GM12878 (cell line): ENCODE measurements at regions not wholly inside any gene's neighbourhood (a gene's known extent, or its start where the extent isn't known, plus 50 kb on each side); places are given as distances from the start of the nearest gene placed in this dataset.

Source experiments
- ATAC-seq: fragments of 200-7000 bp; cut with Tn5 transposase; 3 replicates; pipeline ENCODE4 v1.9.1; 2020; ENCODE audit warnings: mild to moderate bottlenecking, moderate library complexity
- BruUV-seq: library from RNA; stranded (reverse); fragments of 400-500 nt; replicated peaks from 2 replicates; lab custom pipeline; 2021; lab: Mats Ljungman, UMichigan
- CTCF ChIA-PET: fragments of 300-600 bp; sonication (Branson Sonifier 250); formaldehyde crosslinking; extraction: SDS; loops from one replicate; lab custom pipeline; 2021; ENCODE audit warnings: inconsistent platforms; lab: Yijun Ruan, JAX
- POLR2A ChIA-PET: fragments of 350-600 bp; formaldehyde crosslinking; extraction: SDS; loops from one replicate; lab custom pipeline; 2021; ENCODE audit warnings: inconsistent platforms; lab: Charles Lee
- RAD21 ChIA-PET: fragments of 300-600 bp; sonication (Branson Sonifier 250); formaldehyde crosslinking; loops from one replicate; lab custom pipeline; 2023; ENCODE audit warnings: antibody characterized with exemption; ENCODE audit not compliant: unreplicated experiment; lab: Charles Lee
- SMC1A ChIA-PET: fragments of 300-600 bp; sonication (Branson Sonifier 250); formaldehyde crosslinking; loops from one replicate; lab custom pipeline; 2023; ENCODE audit not compliant: unreplicated experiment, uncharacterized antibody; lab: Charles Lee
- DNase-seq: peaks from one replicate; pipeline ENCODE4 v3.0.0-alpha.2; 2011; ENCODE audit warnings: low read depth, low spot score
- FAIRE-seq: peaks from 3 replicates; lab custom pipeline; 2011; peaks lifted over from hg19 to GRCh38; lab: Jason Lieb, UNC
- H2AFZ ChIP-seq: 2 replicates; pipeline ENCODE4 v1.6.0; 2011; ENCODE audit warnings: low read depth, low read length, control low read depth; ENCODE audit not compliant: control insufficient read depth
- H3K27ac ChIP-seq: 2 replicates; pipeline ENCODE4 v1.5.1; 2011; ENCODE audit warnings: control low read depth; ENCODE audit not compliant: control insufficient read depth, insufficient read depth
- H3K27me3 ChIP-seq, 2 experiments: replicated peaks in 1 of 2; 2 replicates each; pipeline versions ENCODE4 v1.6.0 to v1.6.1; 2011; ENCODE audit warnings: low read length in 1 of 2; ENCODE audit not compliant: control insufficient read depth in 2 of 2, insufficient read depth in 2 of 2
- H3K36me3 ChIP-seq, 2 experiments: 2 replicates each; pipeline ENCODE4 v1.5.1; 2011; ENCODE audit warnings: low read length in 1 of 2; ENCODE audit not compliant: control insufficient read depth in 2 of 2, insufficient read depth in 2 of 2
- H3K4me1 ChIP-seq: 2 replicates; pipeline ENCODE4 v1.6.1; 2011; ENCODE audit warnings: mild to moderate bottlenecking, low read length, moderate library complexity, mixed read lengths; ENCODE audit not compliant: control insufficient read depth, insufficient read depth
- H3K4me2 ChIP-seq: 2 replicates; pipeline ENCODE4 v1.6.0; 2011; ENCODE audit warnings: control low read depth; ENCODE audit not compliant: control insufficient read depth, insufficient read depth
- H3K4me3 ChIP-seq: fragments of 200-600 bp; sonication (generic); 2 replicates; pipeline ENCODE4 v1.5.1; 2016
- H3K79me2 ChIP-seq: 2 replicates; pipeline ENCODE4 v1.6.0; 2011; ENCODE audit warnings: low read length; ENCODE audit not compliant: control insufficient read depth, insufficient read depth
- H3K9ac ChIP-seq: 2 replicates; pipeline ENCODE4 v1.8.0; 2011; ENCODE audit warnings: low read length, control low read depth, mixed read lengths; ENCODE audit not compliant: control insufficient read depth, insufficient read depth
- H3K9me3 ChIP-seq: replicated peaks from 3 replicates; pipeline ENCODE4 v1.5.1; 2011; ENCODE audit warnings: mild to moderate bottlenecking, low read length; ENCODE audit not compliant: control insufficient read depth, insufficient read depth
- H4K20me1 ChIP-seq: 2 replicates; pipeline ENCODE4 v1.6.0; 2011; ENCODE audit not compliant: control insufficient read depth, insufficient read depth
- BCL11A ChIP-seq: IDR thresholded peaks from 2 replicates; pipeline ENCODE4 v1.6.1; 2011; ENCODE audit warnings: low read depth, low read length
- EP300 ChIP-seq, 2 experiments: fragments of 150-350 bp in 1 of 2; IDR thresholded peaks; 2 replicates each; pipeline ENCODE4 v1.6.1; 2011 to 2012; ENCODE audit warnings: low read depth in 2 of 2, low read length in 2 of 2, borderline replicate concordance in 1 of 2, improper control_type of control experiment in 1 of 2, inconsistent platforms in 1 of 2; ENCODE audit not compliant: control insufficient read depth in 1 of 2
- NFIC ChIP-seq: IDR thresholded peaks from 2 replicates; pipeline ENCODE4 v1.6.1; 2012; ENCODE audit warnings: low read depth, mild to moderate bottlenecking, inconsistent platforms, low read length, moderate library complexity
- NFYA ChIP-seq: IDR thresholded peaks from 2 replicates; pipeline ENCODE4 v1.6.1; 2011; ENCODE audit warnings: low read depth, mild to moderate bottlenecking, low read length, improper control_type of control experiment, borderline replicate concordance
- SREBF1 ChIP-seq: IDR thresholded peaks from 2 replicates; pipeline ENCODE4 v1.6.1; 2012; ENCODE audit warnings: mild to moderate bottlenecking, low read length
- TAF1 ChIP-seq: IDR thresholded peaks from 2 replicates; pipeline ENCODE4 v1.6.1; 2011; ENCODE audit warnings: mild to moderate bottlenecking, low read depth, low read length, borderline replicate concordance
- WGBS: methylation state at CpG from one replicate; pipeline ENCODE4 v1.1.6; 2016; ENCODE audit warnings: low lambda C conversion rate; ENCODE audit not compliant: insufficient replicate concordance, insufficient coverage; ENCODE audit errors: missing lambda C conversion rate; 5-methylcytosine and 5-hydroxymethylcytosine counted together
- in situ Hi-C: fragments of 300-500 bp; cut with MboI; formaldehyde crosslinking; loops from 9 replicates; pipeline ENCODE4 v1.14.3; 2018; ENCODE audit warnings: mixed read lengths
- intact Hi-C: fragments of 100-400 bp; cut with micrococcal nuclease; formaldehyde crosslinking; loops from one replicate; pipeline ENCODE4 v1.14.2; 2022; ENCODE audit not compliant: unreplicated experiment
- TF ChIP-seq, protein P1 (sequence below): fragments of 450-650 bp; IDR thresholded peaks from 2 replicates; pipeline ENCODE4 v1.6.1; 2016; ENCODE audit warnings: mild to moderate bottlenecking, moderate library complexity, borderline replicate concordance
- TF ChIP-seq, protein P2 (sequence below): IDR thresholded peaks from 2 replicates; pipeline ENCODE4 v1.6.1; 2012; ENCODE audit warnings: improper control_type of control experiment, low read depth, low read length; ENCODE audit not compliant: insufficient replicate concordance
- TF ChIP-seq, protein P3 (sequence below): IDR thresholded peaks from 2 replicates; pipeline ENCODE4 v1.6.1; 2011; ENCODE audit warnings: low read depth, mild to moderate bottlenecking, low read length, moderate library complexity, borderline replicate concordance; ENCODE audit errors: extremely low read depth

DNA sequence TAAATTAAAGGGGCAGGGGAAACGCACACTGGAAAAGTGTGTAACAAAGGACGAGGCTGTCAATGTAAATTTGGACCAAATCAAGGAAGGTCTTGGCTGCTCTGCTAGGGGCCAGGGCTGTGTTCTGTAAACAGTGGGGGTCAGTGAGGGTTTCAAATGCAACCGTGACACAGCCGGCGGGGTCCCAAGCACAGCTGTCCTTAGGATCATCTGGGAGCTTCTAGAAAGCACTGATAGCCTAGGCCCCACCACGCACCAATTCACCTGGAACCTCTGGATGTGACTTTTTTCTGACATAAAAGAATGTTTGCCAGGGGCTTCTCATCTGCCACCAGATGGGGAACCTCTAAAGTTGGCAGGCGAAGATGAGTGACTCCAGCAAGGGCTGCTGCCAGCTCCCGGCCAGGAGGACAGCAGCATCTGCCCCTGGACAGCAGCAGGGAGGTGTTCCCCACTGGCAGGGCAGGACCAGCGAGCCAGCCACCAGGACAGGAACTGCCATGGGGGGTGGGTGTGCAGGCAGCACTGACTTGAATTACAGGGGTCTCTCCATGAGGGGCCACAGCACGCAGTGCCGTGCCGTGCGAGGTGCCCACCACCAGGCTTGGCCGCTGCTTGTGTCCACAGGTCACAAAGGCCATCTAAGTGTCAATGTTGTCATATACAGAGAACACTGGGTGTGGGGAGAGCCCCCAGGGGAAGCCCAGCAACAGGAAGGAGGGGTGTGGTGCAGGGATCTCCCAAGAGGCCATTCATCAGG, 87.5 kb downstream of the SOX1 start:
- WGBS: 62% methylated on average over 14 of the region's 14 CpGs
- BruUV-seq: no TSS peak
- FAIRE-seq: no peak

More for the DNA sequence above, 87.5 kb downstream of the SOX1 start:
- Histone ChIP-seq H3K79me2 (no peaks in the 10 kb centered on the region), H3K4me3 (no peak overlapping the region), H3K27me3 (no peaks in the 10 kb centered on the region), H3K9me3 (no peaks in the 10 kb centered on the region; the same call in 2 of the 3 replicates), H3K4me1 (no peaks in the 10 kb centered on the region), H3K9ac (no peak overlapping the region), H3K27ac (no peak overlapping the region), H3K4me2 (no peak overlapping the region), H3K36me3 (no peaks in the 10 kb centered on the region), H2AFZ (no peak overlapping the region), H4K20me1 (no peaks in the 10 kb centered on the region)
- ChIA-PET CTCF (no interaction called here), SMC1A (no interaction called here), POLR2A (no interaction called here), RAD21 (no interaction called here)
- intact Hi-C loops (no loop called here), in situ Hi-C loops (no loop called here)
- TF ChIP-seq NFIC: no peak
- no peak for TF ChIP-seq EP300 (IDR thresholded peaks at IDR 0.05; ENCODE audit: borderline replicate concordance in 1 of 2, control insufficient read depth in 1 of 2, low read depth in 2 of 2, low read length in 2 of 2)
- TF ChIP-seq, protein P1, sequence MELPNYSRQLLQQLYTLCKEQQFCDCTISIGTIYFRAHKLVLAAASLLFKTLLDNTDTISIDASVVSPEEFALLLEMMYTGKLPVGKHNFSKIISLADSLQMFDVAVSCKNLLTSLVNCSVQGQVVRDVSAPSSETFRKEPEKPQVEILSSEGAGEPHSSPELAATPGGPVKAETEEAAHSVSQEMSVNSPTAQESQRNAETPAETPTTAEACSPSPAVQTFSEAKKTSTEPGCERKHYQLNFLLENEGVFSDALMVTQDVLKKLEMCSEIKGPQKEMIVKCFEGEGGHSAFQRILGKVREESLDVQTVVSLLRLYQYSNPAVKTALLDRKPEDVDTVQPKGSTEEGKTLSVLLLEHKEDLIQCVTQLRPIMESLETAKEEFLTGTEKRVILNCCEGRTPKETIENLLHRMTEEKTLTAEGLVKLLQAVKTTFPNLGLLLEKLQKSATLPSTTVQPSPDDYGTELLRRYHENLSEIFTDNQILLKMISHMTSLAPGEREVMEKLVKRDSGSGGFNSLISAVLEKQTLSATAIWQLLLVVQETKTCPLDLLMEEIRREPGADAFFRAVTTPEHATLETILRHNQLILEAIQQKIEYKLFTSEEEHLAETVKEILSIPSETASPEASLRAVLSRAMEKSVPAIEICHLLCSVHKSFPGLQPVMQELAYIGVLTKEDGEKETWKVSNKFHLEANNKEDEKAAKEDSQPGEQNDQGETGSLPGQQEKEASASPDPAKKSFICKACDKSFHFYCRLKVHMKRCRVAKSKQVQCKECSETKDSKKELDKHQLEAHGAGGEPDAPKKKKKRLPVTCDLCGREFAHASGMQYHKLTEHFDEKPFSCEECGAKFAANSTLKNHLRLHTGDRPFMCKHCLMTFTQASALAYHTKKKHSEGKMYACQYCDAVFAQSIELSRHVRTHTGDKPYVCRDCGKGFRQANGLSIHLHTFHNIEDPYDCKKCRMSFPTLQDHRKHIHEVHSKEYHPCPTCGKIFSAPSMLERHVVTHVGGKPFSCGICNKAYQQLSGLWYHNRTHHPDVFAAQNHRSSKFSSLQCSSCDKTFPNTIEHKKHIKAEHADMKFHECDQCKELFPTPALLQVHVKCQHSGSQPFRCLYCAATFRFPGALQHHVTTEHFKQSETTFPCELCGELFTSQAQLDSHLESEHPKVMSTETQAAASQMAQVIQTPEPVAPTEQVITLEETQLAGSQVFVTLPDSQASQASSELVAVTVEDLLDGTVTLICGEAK: no peak
- TF ChIP-seq, protein P2, sequence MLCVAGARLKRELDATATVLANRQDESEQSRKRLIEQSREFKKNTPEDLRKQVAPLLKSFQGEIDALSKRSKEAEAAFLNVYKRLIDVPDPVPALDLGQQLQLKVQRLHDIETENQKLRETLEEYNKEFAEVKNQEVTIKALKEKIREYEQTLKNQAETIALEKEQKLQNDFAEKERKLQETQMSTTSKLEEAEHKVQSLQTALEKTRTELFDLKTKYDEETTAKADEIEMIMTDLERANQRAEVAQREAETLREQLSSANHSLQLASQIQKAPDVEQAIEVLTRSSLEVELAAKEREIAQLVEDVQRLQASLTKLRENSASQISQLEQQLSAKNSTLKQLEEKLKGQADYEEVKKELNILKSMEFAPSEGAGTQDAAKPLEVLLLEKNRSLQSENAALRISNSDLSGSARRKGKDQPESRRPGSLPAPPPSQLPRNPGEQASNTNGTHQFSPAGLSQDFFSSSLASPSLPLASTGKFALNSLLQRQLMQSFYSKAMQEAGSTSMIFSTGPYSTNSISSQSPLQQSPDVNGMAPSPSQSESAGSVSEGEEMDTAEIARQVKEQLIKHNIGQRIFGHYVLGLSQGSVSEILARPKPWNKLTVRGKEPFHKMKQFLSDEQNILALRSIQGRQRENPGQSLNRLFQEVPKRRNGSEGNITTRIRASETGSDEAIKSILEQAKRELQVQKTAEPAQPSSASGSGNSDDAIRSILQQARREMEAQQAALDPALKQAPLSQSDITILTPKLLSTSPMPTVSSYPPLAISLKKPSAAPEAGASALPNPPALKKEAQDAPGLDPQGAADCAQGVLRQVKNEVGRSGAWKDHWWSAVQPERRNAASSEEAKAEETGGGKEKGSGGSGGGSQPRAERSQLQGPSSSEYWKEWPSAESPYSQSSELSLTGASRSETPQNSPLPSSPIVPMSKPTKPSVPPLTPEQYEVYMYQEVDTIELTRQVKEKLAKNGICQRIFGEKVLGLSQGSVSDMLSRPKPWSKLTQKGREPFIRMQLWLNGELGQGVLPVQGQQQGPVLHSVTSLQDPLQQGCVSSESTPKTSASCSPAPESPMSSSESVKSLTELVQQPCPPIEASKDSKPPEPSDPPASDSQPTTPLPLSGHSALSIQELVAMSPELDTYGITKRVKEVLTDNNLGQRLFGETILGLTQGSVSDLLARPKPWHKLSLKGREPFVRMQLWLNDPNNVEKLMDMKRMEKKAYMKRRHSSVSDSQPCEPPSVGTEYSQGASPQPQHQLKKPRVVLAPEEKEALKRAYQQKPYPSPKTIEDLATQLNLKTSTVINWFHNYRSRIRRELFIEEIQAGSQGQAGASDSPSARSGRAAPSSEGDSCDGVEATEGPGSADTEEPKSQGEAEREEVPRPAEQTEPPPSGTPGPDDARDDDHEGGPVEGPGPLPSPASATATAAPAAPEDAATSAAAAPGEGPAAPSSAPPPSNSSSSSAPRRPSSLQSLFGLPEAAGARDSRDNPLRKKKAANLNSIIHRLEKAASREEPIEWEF: no peak
- no peak for TF ChIP-seq NFYA
- no peak for TF ChIP-seq TAF1
- TF ChIP-seq SREBF1: no peak
- no peak for TF ChIP-seq BCL11A
- TF ChIP-seq, protein P3, sequence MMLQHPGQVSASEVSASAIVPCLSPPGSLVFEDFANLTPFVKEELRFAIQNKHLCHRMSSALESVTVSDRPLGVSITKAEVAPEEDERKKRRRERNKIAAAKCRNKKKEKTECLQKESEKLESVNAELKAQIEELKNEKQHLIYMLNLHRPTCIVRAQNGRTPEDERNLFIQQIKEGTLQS: no peak
- no peak for DNase-seq
- ATAC-seq: no peak
